DMS153 treated with DMSO at 0.1 percent for 48 hours (cell line): ENCODE measurements at regions not wholly inside any gene's neighbourhood (a gene's known extent, or its start where the extent isn't known, plus 50 kb on each side); places are given as distances from the start of the nearest gene placed in this dataset.

Experiments
- DNase-seq: peaks from one replicate; lab custom pipeline; 2025; ENCODE audit not compliant: unreplicated experiment; lab: John Stamatoyannopoulos, UW

- DNase-seq = no peak
Measured at GRCh38 chr2:198715302-198715835, 742.4 kb downstream of the SATB2 start.

DNA sequence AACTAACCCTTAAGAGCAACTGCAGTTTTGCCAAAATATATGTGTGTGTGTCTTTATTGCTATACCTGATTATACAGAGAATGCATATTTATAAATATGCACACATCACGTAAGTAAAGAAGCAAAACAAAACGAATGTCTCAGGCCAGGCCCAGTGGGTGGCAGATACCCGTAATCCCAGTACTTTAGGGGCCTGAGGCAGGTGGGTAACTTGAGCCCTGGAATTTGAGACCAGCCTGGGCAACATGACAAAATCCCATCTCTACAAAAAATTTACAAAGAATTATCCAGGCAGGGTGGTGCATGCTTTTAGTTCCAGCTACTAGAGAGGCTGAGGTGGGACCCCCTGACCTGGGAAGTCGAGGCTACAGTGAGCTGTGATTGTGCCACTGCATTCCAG is 745.3 kb downstream of the SATB2 start:
- no peak for DNase-seq

DNA sequence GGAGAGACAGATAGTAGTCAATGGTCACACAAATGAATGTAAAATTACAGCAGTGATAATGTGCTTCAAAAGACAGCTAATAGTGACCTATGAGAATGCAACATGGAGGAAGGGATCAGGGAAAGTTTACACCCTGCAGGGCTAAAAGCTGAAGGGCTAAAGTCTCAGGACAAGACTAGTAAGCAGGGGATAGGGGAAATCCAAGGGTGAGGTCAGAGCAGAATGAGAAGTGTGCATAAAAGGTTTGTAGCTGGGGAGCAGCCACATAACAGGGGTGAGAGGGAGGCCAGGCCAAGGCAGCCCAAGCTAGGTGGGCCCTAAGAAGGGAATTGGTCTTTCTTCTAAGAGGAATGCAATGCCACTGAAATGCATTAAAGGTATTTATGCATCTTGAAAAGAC is 746.3 kb downstream of the SATB2 start:
- no peak for DNase-seq

DNA sequence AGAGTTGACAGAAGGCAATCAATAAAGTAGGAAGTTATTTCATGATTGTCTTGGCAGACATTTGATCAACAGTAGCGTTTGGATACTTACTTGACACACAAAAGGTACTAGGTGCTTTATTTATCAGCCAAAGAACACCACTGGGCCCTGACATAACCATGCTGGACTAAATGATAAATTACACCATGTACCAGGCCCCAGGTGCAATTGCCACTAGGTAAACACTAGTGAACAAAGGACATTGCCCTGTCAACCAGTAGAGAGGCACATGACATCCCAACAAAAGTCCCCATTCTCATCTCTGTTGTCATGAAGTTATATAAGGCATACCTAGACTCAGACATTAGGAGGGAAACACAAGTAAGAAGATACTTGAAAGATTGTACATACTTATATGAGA is 747.2 kb downstream of the SATB2 start:
- no peak for DNase-seq

DNA sequence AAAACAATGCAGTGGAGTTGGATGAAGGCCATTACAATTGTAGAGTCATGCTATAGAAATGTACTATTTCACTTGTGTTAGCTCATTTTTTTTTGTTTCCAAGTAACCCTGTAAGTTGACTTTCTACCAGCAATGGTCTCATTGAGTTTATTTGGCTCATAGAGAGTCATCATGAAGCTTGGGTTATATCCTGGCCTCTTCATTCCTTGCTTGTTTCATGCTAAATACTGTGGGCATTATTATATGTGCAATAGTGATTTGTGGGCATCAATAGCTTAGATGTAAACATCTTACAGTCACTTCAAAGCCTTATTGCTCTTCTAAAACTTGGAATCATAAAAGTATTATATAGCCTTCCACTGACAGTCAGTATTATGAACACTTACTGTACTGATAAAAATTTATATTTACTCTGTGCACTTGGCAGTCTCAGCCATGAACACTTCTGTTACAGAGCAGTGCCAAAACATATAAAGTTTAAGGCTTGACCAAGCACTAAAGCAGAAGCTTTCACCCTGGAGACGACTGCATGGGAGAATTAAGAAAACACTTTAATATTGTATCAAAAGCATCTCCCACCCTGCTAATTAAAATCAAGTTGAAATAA is 751.2 kb downstream of the SATB2 start:
- no peak for DNase-seq

DNA sequence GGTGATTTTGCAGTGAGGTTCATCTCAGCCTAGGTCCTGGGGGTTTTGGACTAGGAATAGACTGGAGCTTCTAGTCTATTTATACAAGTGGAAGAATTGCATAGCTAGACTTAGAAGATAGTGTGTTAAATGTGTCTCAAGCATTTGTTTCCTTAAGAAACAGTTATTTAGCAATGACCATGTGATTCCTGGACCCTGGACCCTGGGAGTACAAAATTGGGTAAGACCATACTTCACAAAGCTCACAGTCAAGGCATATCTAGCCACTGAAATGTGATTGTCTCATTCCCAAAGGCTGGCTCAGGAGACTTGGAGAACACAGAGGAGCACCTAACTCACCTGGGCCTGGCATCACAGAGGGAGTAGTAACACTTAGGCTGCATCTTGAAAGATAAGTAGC is 754.5 kb downstream of the SATB2 start:
- no peak for DNase-seq

GRCh38 chr2:198702796-198703195 is 754.9 kb downstream of the SATB2 start:
- DNase-seq = no peak

DNA sequence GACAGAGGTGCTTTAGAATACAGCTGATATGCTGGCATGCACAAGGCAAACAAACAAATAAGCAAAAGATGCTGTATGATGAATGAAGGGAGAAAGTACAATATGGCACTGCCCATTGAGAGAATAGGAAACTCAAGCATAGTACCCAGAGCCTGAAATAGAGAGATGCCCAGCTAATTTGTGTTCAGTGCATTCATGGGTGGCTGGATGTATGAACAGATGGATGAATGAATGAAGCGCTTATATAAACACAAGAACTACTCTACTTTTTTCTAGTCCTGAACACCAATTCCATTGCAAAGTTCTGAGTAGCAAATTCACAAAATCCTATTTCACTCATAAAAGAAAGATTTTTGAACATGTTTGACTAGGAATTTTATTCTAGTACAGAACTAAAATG is 756.3 kb downstream of the SATB2 start:
- DNase-seq = no peak

GRCh38 chr2:198700319-198700718 is 757.4 kb downstream of the SATB2 start:
- no peak for DNase-seq

DNA sequence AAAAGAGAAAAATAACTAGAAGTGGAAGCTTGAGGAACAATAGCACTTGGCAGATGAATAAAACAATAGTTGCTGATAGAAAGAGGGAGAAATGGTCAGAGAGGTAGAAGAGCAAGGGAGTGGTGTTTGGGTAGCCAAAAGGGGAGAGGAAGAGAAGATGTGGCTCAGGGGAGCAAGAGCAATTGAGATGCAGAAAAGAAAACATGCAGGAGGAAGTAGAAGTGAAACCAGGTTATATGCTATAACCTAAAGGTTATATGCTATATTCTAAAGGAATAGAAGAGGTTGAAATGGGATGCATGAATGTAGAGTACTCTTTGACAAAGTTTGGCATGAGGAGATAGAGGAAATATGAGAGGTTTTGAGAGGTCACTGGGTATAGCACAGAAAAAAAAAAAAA is 759.5 kb downstream of the SATB2 start:
- no peak for DNase-seq

GRCh38 chr2:198697794-198698193 is 759.9 kb downstream of the SATB2 start:
- no peak for DNase-seq

- DNase-seq = no peak
Measured at GRCh38 chr2:198697218-198697617, 760.5 kb downstream of the SATB2 start.

DNA sequence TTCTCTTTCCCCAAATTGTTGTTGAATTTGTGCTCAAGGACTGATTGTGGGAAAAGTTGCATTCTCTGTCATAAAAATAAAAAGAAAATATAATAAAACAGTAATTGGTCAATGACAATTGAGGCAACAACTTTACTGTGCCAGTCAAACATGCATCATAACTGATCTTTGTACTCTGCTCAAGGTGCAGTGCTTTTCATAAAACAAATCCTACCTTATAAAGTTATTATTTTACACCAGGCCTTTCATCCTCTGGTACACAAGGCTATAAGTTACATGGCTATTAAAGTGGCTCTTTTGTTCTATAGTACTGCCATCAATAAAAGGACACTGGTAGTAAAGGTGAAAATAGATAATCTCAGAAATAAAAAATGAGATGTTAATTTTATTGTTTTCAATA is 761.9 kb downstream of the SATB2 start:
- no peak for DNase-seq

DNA sequence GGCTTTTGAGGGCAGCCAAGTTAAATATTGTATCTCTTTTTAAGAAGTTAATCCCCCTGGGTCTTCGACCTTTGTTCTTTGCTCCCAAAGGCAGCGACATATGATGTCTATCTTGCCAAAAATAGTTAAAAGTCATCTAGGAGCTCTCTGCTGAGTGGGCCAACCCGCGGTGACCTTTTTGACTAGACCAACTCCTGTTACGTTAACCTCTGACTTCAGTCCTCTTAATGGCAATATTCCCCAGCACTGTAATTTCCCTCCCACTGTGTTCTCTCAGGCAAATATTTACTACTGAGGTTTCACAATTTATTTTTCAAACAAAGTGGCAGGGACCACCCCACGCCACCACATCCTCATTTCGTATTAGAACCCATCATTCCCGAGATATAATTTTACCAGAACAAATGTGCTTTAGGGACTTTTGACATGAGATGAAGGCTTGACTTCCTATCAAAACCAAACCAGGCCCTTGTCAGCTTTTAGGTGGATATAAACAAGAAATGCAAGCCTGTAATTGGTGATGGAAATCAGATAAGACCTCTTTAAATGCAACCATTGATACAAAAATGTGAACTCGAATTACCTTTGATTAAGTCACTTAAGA is 764.7 kb downstream of the SATB2 start:
- DNase-seq = no peak

DNA sequence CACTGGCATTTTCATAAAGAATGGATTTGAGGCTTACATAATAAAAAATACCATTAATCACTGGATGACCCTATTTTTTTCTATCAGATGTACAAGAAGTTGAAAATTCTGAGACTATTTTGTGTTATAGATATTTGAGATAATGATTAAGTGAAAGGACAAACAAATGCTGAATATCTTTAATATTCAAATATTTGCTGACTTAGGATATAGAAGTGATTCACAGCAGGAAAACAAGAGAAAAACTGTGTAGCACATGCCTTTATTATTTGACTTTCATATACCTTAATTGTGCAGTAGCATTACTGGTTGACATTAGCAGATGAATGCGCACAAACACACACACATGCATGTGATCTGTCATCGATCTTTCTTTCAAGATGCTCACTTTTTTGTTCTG is 766.5 kb downstream of the SATB2 start:
- no peak for DNase-seq

- DNase-seq = no peak
Measured at GRCh38 chr2:198664321-198664720, 793.4 kb downstream of the SATB2 start.

DNA sequence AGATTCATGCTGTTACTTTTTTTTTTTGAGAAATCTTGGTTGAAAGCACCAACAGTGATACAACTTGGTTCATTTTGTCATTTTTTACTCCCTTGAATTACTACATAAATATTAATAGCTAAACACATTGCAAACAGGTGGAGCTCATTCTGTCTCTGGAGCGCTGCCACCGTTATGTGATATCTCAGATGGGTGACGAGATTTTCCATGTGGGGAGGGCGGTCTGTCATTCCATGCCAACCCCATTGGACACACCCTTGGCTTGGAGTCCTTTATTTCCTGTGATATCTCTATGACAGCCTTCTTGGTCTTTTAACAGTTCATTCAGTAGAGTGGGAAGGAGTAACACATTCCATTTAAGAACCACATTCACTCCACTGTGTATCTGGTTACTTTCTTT is 794.8 kb downstream of the SATB2 start:
- DNase-seq = no peak

- DNase-seq = no peak
Measured at GRCh38 chr2:198660501-198660900, 797.2 kb downstream of the SATB2 start.

GRCh38 chr2:198659096-198659870 is 798.5 kb downstream of the SATB2 start:
- no peak for DNase-seq

GRCh38 chr2:198657512-198658121 is 800.1 kb downstream of the SATB2 start:
- no peak for DNase-seq

GRCh38 chr2:198656869-198657268 is 800.9 kb downstream of the SATB2 start:
- no peak for DNase-seq

DNA sequence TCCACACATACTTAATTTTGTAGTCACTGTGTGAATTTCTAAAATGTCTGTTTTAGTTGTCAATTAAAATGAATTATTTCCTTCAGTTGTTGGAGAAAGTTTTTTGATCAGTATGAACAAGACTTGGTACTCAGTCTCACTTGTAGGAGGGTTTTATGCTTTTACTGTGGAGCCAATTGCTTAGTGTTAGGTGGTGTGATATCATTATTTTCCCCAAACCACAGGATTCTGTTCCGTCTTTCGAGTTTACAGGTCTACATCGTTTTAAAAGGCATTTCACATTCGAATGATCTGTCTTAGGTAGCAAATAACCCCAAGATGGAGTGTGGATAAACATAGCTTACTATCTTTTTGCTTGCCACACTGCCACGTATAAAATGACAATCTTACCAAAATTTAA is 803.1 kb downstream of the SATB2 start:
- no peak for DNase-seq
